AG04450 (cell line): ENCODE measurements at regions not wholly inside any gene's neighbourhood (a gene's known extent, or its start where the extent isn't known, plus 50 kb on each side); places are given as distances from the start of the nearest gene placed in this dataset.

Experiments
- CTCF ChIA-PET: fragments of 300-600, 350-600 bp; formaldehyde crosslinking; extraction: SDS; loops from one replicate; lab custom pipeline; 2022; ENCODE audit warnings: antibody characterized with exemption, inconsistent platforms; lab: Charles Lee
- POLR2A ChIA-PET: fragments of 350-600 bp; formaldehyde crosslinking; extraction: SDS; loops from one replicate; lab custom pipeline; 2021; ENCODE audit warnings: antibody characterized with exemption, inconsistent platforms; lab: Yijun Ruan, JAX
- DNase-seq: peaks from one replicate; pipeline ENCODE4 v3.0.0-alpha.2; 2011; ENCODE audit warnings: low read depth, low spot score
- H3K27ac ChIP-seq: one replicate; pipeline ENCODE4 v1.5.1; 2012; ENCODE audit warnings: low read depth, low read length, control low read depth
- H3K27me3 ChIP-seq: one replicate; pipeline ENCODE4 v1.6.0; 2012; ENCODE audit warnings: low read length; ENCODE audit not compliant: control insufficient read depth, insufficient read depth
- H3K4me3 ChIP-seq: 2 replicates; pipeline ENCODE4 v1.5.1; 2011; ENCODE audit warnings: mild to moderate bottlenecking, low read depth, low read length, control low read depth
- H3K9me3 ChIP-seq: 2 replicates; pipeline ENCODE4 v1.5.1; 2012; ENCODE audit warnings: low read length; ENCODE audit not compliant: control insufficient read depth, insufficient read depth
- CTCF ChIP-seq: IDR thresholded peaks from 2 replicates; pipeline ENCODE4 v1.5.1; 2011; ENCODE audit warnings: low read depth, low read length, control low read depth, inconsistent platforms

- no peak for TF ChIP-seq CTCF
- no peak for DNase-seq
- CTCF ChIA-PET = no interaction called here
- POLR2A ChIA-PET = no interaction called here
- peaks cover 7% of the 10 kb centered on the region for H3K9me3 ChIP-seq
- H3K27ac ChIP-seq = no peak overlapping the region
- no peaks in the 10 kb centered on the region for H3K27me3 ChIP-seq
- no peak overlapping the region for H3K4me3 ChIP-seq
Observed at GRCh38 chr9:28616310-28616709, 1043.0 kb upstream of the C9orf72 start.

GRCh38 chr9:28620011-28620410 is 1046.7 kb upstream of the C9orf72 start:
- TF ChIP-seq CTCF = no peak
- ChIA-PET POLR2A (no interaction called here), CTCF (no interaction called here)
- Histone ChIP-seq H3K4me3 (no peak overlapping the region), H3K9me3 (peaks cover 4% of the 10 kb centered on the region; the same call in 1 of the 2 replicates), H3K27me3 (no peaks in the 10 kb centered on the region), H3K27ac (no peak overlapping the region)
- DNase-seq = no peak

- Histone ChIP-seq H3K27me3 (no peaks in the 10 kb centered on the region), H3K4me3 (no peak overlapping the region), H3K27ac (no peak overlapping the region), H3K9me3 (peaks cover 7% of the 10 kb centered on the region; the same call in 1 of the 2 replicates)
- CTCF ChIA-PET = no interaction called here
- POLR2A ChIA-PET = no interaction called here
- TF ChIP-seq CTCF = no peak
- DNase-seq = no peak
Observed at GRCh38 chr9:28620661-28621060, 1047.4 kb upstream of the C9orf72 start.

GRCh38 chr9:28624771-28625170 is 1051.5 kb upstream of the C9orf72 start:
- no peaks in the 10 kb centered on the region for H3K27me3 ChIP-seq
- ChIA-PET POLR2A (no interaction called here), CTCF (no interaction called here)
- no peak overlapping the region for H3K27ac ChIP-seq
- TF ChIP-seq CTCF = no peak
- H3K4me3 ChIP-seq = no peak overlapping the region
- H3K9me3 ChIP-seq = peaks cover 7% of the 10 kb centered on the region; the same call in 1 of the 2 replicates
- no peak for DNase-seq

GRCh38 chr9:28628031-28628430 is 1054.8 kb upstream of the C9orf72 start:
- peaks cover 7% of the 10 kb centered on the region; the same call in 1 of the 2 replicates for H3K9me3 ChIP-seq
- H3K27me3 ChIP-seq = no peaks in the 10 kb centered on the region
- no peak for DNase-seq
- ChIA-PET CTCF (no interaction called here), POLR2A (no interaction called here)
- no peak overlapping the region for H3K27ac ChIP-seq
- no peak for TF ChIP-seq CTCF
- no peak overlapping the region for H3K4me3 ChIP-seq
